Muscle of leg (tissue), 3 donors: ENCODE measurements at regions not wholly inside any gene's neighbourhood (a gene's known extent, or its start where the extent isn't known, plus 50 kb on each side); places are given as distances from the start of the nearest gene placed in this dataset.

Source experiments
- DNase-seq: peaks from one replicate; pipeline ENCODE4 v3.0.0; 2013
- H3K27ac ChIP-seq: one replicate; pipeline ENCODE4 v1.5.1; 2013; ENCODE audit warnings: mild to moderate bottlenecking, low read length, control low read depth
- H3K27me3 ChIP-seq: one replicate; pipeline ENCODE4 v1.6.1; 2013; ENCODE audit warnings: low read length; ENCODE audit not compliant: control insufficient read depth, insufficient read depth
- H3K36me3 ChIP-seq: one replicate; pipeline ENCODE4 v1.6.1; 2013; ENCODE audit warnings: low read length; ENCODE audit not compliant: control insufficient read depth, insufficient read depth
- H3K4me1 ChIP-seq: one replicate; pipeline ENCODE4 v1.6.1; 2013; ENCODE audit warnings: low read length; ENCODE audit not compliant: control insufficient read depth, insufficient read depth
- H3K4me3 ChIP-seq: one replicate; pipeline ENCODE4 v1.5.1; 2013; ENCODE audit warnings: low read length, control low read depth
- H3K9me3 ChIP-seq: replicated peaks from 2 replicates; pipeline ENCODE4 v1.6.1; 2013; ENCODE audit warnings: low read depth, low read length; ENCODE audit not compliant: control insufficient read depth
- WGBS: methylation state at CpG from one replicate; pipeline ENCODE4 v1.1.5; 2013; ENCODE audit warnings: missing lambda C conversion rate; ENCODE audit not compliant: insufficient coverage; 5-methylcytosine and 5-hydroxymethylcytosine counted together

- H3K27me3 ChIP-seq = no peaks in the 10 kb centered on the region
- no peaks in the 10 kb centered on the region for H3K9me3 ChIP-seq
- no peak for DNase-seq
- H3K4me1 ChIP-seq = no peaks in the 10 kb centered on the region
- H3K36me3 ChIP-seq = no peaks in the 10 kb centered on the region
- H3K4me3 ChIP-seq = no peak overlapping the region
- no peak overlapping the region for H3K27ac ChIP-seq
Measured at GRCh38 chr14:48008646-48009045, 333.2 kb upstream of the MDGA2 start.

GRCh38 chr14:48005986-48006385 is 330.6 kb upstream of the MDGA2 start:
- Histone ChIP-seq H3K4me3 (no peak overlapping the region), H3K4me1 (no peaks in the 10 kb centered on the region)
- DNase-seq = no peak

GRCh38 chr14:47993883-47994282 is 318.5 kb upstream of the MDGA2 start:
- no peaks in the 10 kb centered on the region for H3K9me3 ChIP-seq
- H3K4me3 ChIP-seq = no peak overlapping the region
- no peak overlapping the region for H3K27ac ChIP-seq
- DNase-seq = no peak
- H3K27me3 ChIP-seq = no peaks in the 10 kb centered on the region
- no peaks in the 10 kb centered on the region for H3K4me1 ChIP-seq
- no peaks in the 10 kb centered on the region for H3K36me3 ChIP-seq

More at GRCh38 chr14:48005986-48006385, 330.6 kb upstream of the MDGA2 start:
- no CpG with 5 or more reads among the region's 1 CpG for WGBS
- no peak overlapping the region for H3K27ac ChIP-seq
- H3K27me3 ChIP-seq = no peaks in the 10 kb centered on the region
- no peaks in the 10 kb centered on the region for H3K36me3 ChIP-seq
- H3K9me3 ChIP-seq = no peaks in the 10 kb centered on the region

GRCh38 chr14:47988175-47988574 is 312.8 kb upstream of the MDGA2 start:
- WGBS = no CpG with 5 or more reads among the region's 2 CpGs
- no peaks in the 10 kb centered on the region for H3K36me3 ChIP-seq
- H3K4me1 ChIP-seq = no peaks in the 10 kb centered on the region
- DNase-seq = no peak
- no peak overlapping the region for H3K4me3 ChIP-seq
- no peaks in the 10 kb centered on the region for H3K9me3 ChIP-seq
- no peaks in the 10 kb centered on the region for H3K27me3 ChIP-seq
- no peak overlapping the region for H3K27ac ChIP-seq

GRCh38 chr14:47978871-47979270 is 303.5 kb upstream of the MDGA2 start:
- Histone ChIP-seq H3K4me3 (no peak overlapping the region), H3K4me1 (no peaks in the 10 kb centered on the region), H3K9me3 (no peaks in the 10 kb centered on the region), H3K36me3 (no peaks in the 10 kb centered on the region), H3K27me3 (no peaks in the 10 kb centered on the region), H3K27ac (no peak overlapping the region)
- DNase-seq = no peak

- no peak overlapping the region for H3K27ac ChIP-seq
- no peak overlapping the region for H3K4me3 ChIP-seq
- no peaks in the 10 kb centered on the region for H3K36me3 ChIP-seq
- whole genome bisulfite sequencing = 73% methylated on average over 2 of the region's 2 CpGs
- H3K4me1 ChIP-seq = no peaks in the 10 kb centered on the region
- no peak for DNase-seq
- peaks cover 2% of the 10 kb centered on the region for H3K9me3 ChIP-seq
- H3K27me3 ChIP-seq = no peaks in the 10 kb centered on the region
Measured at GRCh38 chr14:47976139-47976538, 300.7 kb upstream of the MDGA2 start.

GRCh38 chr14:47966076-47966810 is 290.8 kb upstream of the MDGA2 start:
- Histone ChIP-seq H3K36me3 (no peaks in the 10 kb centered on the region), H3K4me3 (no peak overlapping the region), H3K4me1 (no peaks in the 10 kb centered on the region), H3K27ac (no peak overlapping the region), H3K27me3 (no peaks in the 10 kb centered on the region), H3K9me3 (no peaks in the 10 kb centered on the region)
- DNase-seq = no peak
- WGBS = 18% methylated on average over 1 of the region's 2 CpGs

- no peak for DNase-seq
- WGBS = 75% methylated on average over 2 of the region's 3 CpGs
- Histone ChIP-seq H3K9me3 (no peaks in the 10 kb centered on the region), H3K27ac (no peak overlapping the region), H3K27me3 (no peaks in the 10 kb centered on the region), H3K4me3 (no peak overlapping the region), H3K36me3 (no peaks in the 10 kb centered on the region), H3K4me1 (no peaks in the 10 kb centered on the region)
Measured at GRCh38 chr14:47961634-47962033, 286.2 kb upstream of the MDGA2 start.

GRCh38 chr14:47959740-47960139 is 284.3 kb upstream of the MDGA2 start:
- no peak for DNase-seq
- H3K27ac ChIP-seq = no peak overlapping the region
- H3K27me3 ChIP-seq = no peaks in the 10 kb centered on the region
- no CpG with 5 or more reads among the region's 2 CpGs for WGBS
- H3K4me3 ChIP-seq = no peak overlapping the region
- H3K4me1 ChIP-seq = no peaks in the 10 kb centered on the region
- no peaks in the 10 kb centered on the region for H3K36me3 ChIP-seq
- H3K9me3 ChIP-seq = no peaks in the 10 kb centered on the region

GRCh38 chr14:47949006-47949405 is 273.6 kb upstream of the MDGA2 start:
- Histone ChIP-seq H3K36me3 (no peaks in the 10 kb centered on the region), H3K27me3 (no peaks in the 10 kb centered on the region), H3K4me3 (no peak overlapping the region), H3K27ac (no peak overlapping the region), H3K4me1 (no peaks in the 10 kb centered on the region), H3K9me3 (no peaks in the 10 kb centered on the region)
- DNase-seq = peak; percentile 4
- WGBS = 78% methylated on average over 5 of the region's 6 CpGs

GRCh38 chr14:47935332-47935731 is 259.9 kb upstream of the MDGA2 start:
- no peaks in the 10 kb centered on the region for H3K4me1 ChIP-seq
- H3K9me3 ChIP-seq = no peaks in the 10 kb centered on the region
- no peak overlapping the region for H3K27ac ChIP-seq
- no peaks in the 10 kb centered on the region for H3K27me3 ChIP-seq
- no peaks in the 10 kb centered on the region for H3K36me3 ChIP-seq
- WGBS = no CpG with 5 or more reads among the region's 4 CpGs
- DNase-seq = no peak
- H3K4me3 ChIP-seq = no peak overlapping the region
